GM12801 (cell line): ENCODE measurements at regions not wholly inside any gene's neighbourhood (a gene's known extent, or its start where the extent isn't known, plus 50 kb on each side); places are given as distances from the start of the nearest gene placed in this dataset.

Experiments
- TF ChIP-seq, protein P1 (sequence below): IDR thresholded peaks from one replicate; pipeline ENCODE4 v1.5.1; 2011; ENCODE audit warnings: control low read depth; ENCODE audit not compliant: insufficient read length; ENCODE audit errors: extremely low read depth

DNA sequence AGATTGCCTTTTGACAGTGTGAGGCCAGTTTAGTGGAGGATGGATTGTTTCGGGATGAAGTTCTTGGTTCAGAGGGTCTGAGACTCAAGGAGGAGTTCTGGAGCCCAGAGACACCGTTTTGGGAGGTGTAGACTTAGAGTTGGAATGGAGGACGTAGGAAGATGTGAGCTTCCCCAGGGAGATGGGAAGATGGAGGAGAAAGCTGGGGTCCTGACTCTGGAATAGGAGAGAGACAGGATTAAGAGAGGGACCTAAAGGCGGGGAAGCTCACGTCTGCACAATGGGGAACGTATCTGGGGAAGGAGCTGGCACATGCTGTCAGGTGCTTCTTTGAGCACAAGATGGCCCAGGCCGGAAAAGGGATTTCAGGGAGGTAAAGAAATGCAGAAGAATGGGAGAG lies 71.3 kb upstream of the CLDN5 start:
- TF ChIP-seq, protein P1, sequence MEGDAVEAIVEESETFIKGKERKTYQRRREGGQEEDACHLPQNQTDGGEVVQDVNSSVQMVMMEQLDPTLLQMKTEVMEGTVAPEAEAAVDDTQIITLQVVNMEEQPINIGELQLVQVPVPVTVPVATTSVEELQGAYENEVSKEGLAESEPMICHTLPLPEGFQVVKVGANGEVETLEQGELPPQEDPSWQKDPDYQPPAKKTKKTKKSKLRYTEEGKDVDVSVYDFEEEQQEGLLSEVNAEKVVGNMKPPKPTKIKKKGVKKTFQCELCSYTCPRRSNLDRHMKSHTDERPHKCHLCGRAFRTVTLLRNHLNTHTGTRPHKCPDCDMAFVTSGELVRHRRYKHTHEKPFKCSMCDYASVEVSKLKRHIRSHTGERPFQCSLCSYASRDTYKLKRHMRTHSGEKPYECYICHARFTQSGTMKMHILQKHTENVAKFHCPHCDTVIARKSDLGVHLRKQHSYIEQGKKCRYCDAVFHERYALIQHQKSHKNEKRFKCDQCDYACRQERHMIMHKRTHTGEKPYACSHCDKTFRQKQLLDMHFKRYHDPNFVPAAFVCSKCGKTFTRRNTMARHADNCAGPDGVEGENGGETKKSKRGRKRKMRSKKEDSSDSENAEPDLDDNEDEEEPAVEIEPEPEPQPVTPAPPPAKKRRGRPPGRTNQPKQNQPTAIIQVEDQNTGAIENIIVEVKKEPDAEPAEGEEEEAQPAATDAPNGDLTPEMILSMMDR = no peak

DNA sequence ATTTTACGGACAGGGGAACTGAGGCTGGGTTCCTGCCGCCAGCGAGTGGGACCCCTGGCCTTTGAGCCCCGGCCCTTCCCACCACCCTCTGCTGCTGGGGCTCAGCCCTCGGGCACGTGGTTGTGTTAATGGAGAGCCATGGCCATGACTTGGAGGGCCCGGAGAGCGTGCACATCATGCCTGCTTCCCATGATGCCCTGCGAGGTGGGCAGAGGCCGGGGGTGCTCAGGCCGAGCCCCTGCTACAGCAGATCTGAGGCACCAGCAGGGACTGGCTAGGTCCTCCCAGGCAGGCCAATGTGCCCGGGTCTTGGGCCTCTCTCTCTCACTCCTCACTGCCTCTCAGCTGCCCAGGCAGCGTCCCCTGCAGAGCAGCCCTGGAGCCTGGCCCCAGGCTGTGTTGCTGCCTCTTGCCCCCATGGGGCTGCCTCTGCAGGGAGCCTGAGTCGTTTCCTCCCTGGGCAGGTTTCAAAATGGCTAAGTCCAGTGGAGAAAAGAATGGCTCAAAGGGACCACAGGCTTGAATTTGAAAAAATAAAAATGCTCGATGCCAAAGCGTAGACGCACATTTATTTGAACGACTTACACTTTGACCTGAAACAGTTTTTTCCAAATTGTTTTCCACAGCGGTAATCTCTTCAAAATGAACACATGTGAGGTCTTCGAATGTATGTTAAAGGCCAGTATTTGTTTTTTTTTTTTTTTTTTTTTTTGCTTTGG lies 72.6 kb upstream of the CLDN5 start:
- TF ChIP-seq, protein P1 = no peak

DNA sequence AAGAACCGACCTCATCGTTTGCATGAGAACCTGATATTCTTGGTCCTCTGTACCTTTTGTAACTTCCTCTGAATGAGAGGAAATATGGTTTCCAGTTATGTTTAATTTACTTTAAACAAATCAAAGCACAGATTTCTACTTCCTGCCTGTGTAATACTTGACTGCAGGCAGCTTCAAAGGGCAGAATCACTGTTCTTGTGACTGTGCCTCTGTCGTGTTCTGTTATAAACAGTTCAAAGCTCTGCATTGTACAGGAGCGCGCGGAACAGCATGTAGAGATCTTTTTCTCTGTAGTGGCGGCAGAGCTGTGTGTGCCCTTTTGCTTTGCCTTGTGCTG lies 73.2 kb upstream of the CLDN5 start:
- TF ChIP-seq, protein P1 = no peak

DNA sequence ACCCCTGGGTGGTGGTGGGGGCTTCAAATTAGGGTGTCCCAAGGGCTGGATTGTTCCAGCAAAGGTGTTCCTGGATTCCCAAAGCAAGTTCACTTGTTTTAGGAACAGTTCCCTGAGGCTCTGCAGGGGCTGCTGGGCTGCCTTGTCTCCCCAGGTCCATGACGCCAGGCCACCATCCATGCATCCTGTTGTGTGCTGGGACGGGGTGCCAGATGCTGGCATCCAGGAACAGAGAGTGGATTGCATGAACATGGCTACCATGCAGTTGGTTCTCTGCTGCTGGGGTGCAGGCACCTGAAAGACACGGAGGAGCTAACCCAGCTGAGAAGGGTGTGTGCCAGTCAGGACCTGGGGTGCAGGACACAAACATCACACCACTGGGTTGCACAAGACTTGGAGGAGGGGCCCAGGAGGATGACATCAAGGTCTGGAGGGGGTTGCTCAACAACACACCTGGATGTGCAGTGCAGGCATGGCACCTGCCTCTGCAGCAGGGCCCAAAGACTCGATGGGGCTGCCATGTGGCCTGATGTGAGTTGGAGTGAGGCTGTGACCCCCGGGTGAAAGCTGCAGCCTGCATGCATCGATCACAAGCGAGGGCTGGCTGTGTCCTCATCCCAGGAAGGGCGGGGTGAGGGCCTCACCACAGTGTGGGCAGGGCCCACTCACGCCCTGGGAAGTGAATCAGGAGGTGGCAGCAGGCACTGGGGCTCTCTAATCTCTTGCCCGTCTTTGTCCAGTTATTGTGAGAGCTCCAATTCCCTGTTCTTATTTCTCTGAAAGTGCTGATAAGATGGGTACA lies 74.0 kb upstream of the CLDN5 start:
- TF ChIP-seq, protein P1 = no peak

DNA sequence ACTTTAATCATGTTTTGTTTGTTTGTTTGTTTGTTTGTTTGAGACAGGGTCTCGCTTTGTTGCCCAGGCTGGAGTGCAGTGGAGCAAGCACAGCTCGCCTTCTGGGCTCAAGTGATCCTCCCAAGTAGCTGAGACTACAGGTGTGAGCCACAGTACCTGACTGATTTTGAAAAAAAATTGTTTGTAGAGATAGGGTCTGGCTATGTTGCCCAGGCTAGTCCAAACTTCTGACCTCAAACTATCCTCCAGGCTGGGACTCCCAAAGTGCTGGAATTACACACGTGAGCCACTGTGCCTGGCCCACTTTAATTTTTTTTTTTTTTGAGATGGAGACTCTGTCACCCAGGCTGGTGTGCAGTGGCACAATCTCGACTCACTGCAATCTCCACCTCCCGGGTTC lies 74.8 kb upstream of the CLDN5 start:
- TF ChIP-seq, protein P1 = no peak

DNA sequence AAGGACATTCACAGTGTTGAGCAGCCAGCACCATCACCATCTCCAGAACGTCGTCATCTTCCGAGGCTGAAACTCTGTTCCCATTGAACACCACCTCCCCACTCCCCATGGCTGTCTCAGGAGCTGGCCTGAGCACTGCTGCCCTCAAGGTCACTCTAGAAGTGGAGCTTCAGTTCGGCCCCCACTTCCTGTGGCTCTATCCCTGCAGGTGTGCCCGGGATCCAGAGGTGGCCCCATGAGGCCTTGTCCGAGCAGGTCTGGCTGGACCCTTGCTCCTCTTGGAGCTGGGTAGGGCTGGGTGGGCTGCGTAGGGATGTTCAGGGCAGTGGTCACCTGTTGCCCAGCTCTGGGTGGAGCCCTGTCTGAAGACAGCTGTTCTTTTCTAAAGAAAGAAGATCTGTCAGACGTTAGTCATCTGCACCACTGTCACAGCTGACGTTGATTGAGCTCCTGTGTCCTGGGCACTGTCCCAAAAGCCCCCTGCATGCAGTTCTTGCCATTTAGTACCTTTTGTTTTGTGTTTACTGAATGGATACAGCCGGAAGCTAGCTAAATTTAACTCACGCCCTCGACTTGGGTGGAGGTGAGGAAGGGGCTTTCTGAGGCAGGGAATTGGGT lies 75.5 kb upstream of the CLDN5 start:
- TF ChIP-seq, protein P1 = no peak

DNA sequence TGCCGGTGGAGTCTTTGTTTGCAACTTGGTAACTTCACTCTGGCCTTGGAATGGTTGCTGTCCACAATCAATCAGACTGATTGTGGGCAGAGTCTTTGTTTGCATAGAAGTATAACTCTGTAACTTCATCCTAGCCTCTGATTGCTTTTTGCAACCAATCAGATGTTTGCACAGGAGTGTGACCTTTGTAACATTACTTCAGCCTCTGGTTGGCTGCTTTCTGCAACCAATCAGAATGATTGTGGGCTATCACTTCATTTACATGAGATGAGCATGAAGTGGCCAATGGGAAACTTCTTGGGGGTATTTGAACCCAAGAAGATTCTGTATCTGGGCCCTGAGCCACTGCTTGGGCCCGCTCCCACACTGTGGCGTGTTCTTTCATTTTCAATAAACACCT lies 79.6 kb upstream of the CLDN5 start:
- TF ChIP-seq, protein P1 = no peak
